ENCODE measurements at regions not wholly inside any gene's neighbourhood (a gene's known extent, or its start where the extent isn't known, plus 50 kb on each side); places are given as distances from the start of the nearest gene placed in this dataset.

DNA sequence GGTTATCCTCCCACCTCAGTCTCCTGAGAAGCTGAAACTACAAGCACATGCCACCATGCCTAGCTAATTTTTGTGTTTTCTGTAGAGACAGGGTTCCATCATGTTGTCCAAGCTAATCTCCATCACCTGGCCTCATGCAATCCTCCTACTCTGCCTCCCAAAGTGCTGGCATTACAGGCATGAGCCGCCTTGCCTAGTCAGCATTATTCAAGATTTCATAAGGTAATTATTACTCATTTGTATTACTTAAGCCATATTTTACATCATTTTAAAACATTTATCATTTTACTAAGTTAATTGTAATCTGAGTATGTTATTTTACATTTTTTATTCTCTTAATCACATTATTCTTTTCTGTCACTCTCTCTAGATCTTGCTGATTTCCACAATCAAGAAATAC is 1575.6 kb downstream of the NCAM2 start:
- TF ChIP-seq, protein P1, sequence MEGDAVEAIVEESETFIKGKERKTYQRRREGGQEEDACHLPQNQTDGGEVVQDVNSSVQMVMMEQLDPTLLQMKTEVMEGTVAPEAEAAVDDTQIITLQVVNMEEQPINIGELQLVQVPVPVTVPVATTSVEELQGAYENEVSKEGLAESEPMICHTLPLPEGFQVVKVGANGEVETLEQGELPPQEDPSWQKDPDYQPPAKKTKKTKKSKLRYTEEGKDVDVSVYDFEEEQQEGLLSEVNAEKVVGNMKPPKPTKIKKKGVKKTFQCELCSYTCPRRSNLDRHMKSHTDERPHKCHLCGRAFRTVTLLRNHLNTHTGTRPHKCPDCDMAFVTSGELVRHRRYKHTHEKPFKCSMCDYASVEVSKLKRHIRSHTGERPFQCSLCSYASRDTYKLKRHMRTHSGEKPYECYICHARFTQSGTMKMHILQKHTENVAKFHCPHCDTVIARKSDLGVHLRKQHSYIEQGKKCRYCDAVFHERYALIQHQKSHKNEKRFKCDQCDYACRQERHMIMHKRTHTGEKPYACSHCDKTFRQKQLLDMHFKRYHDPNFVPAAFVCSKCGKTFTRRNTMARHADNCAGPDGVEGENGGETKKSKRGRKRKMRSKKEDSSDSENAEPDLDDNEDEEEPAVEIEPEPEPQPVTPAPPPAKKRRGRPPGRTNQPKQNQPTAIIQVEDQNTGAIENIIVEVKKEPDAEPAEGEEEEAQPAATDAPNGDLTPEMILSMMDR (IDR thresholded peaks at IDR 0.05): no peak
- TF ChIP-seq ZFX (IDR thresholded peaks at IDR 0.05; ENCODE audit: borderline replicate concordance): no peak

Measured in 22Rv1 (cell line).